NCI-H2171 (cell line): ENCODE measurements at regions not wholly inside any gene's neighbourhood (a gene's known extent, or its start where the extent isn't known, plus 50 kb on each side); places are given as distances from the start of the nearest gene placed in this dataset.
A peak's percentile ranks its signal among the peaks of the same experiment; 100 is the strongest.

Experiments
- DNase-seq: peaks from one replicate; lab custom pipeline; 2025; lab: John Stamatoyannopoulos, UW

GRCh38 chr2:152875701-152876695 lies 157.6 kb downstream of the ARL6IP6 start:
- no peak for DNase-seq

- DNase-seq = no peak
These were observed 156.5 kb downstream of the ARL6IP6 start for GRCh38 chr2:152874955-152875354.

- DNase-seq = no peak
These were observed 151.8 kb downstream of the ARL6IP6 start for GRCh38 chr2:152870239-152870638.

GRCh38 chr2:152867397-152867796 lies 149.0 kb downstream of the ARL6IP6 start:
- no peak for DNase-seq

GRCh38 chr2:152864601-152865149 lies 146.3 kb downstream of the ARL6IP6 start:
- no peak for DNase-seq

GRCh38 chr2:152863826-152864225 lies 145.4 kb downstream of the ARL6IP6 start:
- DNase-seq = no peak

GRCh38 chr2:152861349-152861942 lies 143.0 kb downstream of the ARL6IP6 start:
- peak; percentile 50 for DNase-seq

GRCh38 chr2:152858594-152859265 lies 140.3 kb downstream of the ARL6IP6 start:
- no peak for DNase-seq

GRCh38 chr2:152846697-152847470 lies 128.5 kb downstream of the ARL6IP6 start:
- DNase-seq = no peak

- no peak for DNase-seq
These were observed 117.3 kb downstream of the ARL6IP6 start for GRCh38 chr2:152835674-152836073.

GRCh38 chr2:152827944-152828343 lies 109.5 kb downstream of the ARL6IP6 start:
- no peak for DNase-seq

- peak; percentile 57 for DNase-seq
These were observed 108.3 kb downstream of the ARL6IP6 start for GRCh38 chr2:152826581-152827279.

GRCh38 chr2:152825834-152826233 lies 107.4 kb downstream of the ARL6IP6 start:
- DNase-seq = no peak

- no peak for DNase-seq
These were observed 105.5 kb downstream of the ARL6IP6 start for GRCh38 chr2:152823905-152824304.

- no peak for DNase-seq
These were observed 104.3 kb downstream of the ARL6IP6 start for GRCh38 chr2:152822676-152823075.

GRCh38 chr2:152820048-152820447 lies 101.6 kb downstream of the ARL6IP6 start:
- no peak for DNase-seq

- no peak for DNase-seq
These were observed 97.3 kb downstream of the ARL6IP6 start for GRCh38 chr2:152815634-152816257.

- no peak for DNase-seq
These were observed 96.1 kb downstream of the ARL6IP6 start for GRCh38 chr2:152814475-152815030.

GRCh38 chr2:152813351-152813750 lies 94.9 kb downstream of the ARL6IP6 start:
- DNase-seq = no peak
